Nephron progenitor cell (in vitro differentiated cells): ENCODE measurements at regions not wholly inside any gene's neighbourhood (a gene's known extent, or its start where the extent isn't known, plus 50 kb on each side); places are given as distances from the start of the nearest gene placed in this dataset.

Experiments used
- DNase-seq: peaks from one replicate; pipeline ENCODE4 v3.0.0; 2021
- H3K27ac Mint-ChIP-seq: 2 replicates; pipeline ENCODE4 v1.8.0; 2021; ENCODE audit warnings: mild to moderate bottlenecking, moderate library complexity, mixed read lengths
- H3K27me3 Mint-ChIP-seq: 2 replicates; pipeline ENCODE4 v1.8.0; 2021; ENCODE audit warnings: mild to moderate bottlenecking, low read depth, mixed read lengths; ENCODE audit not compliant: poor library complexity
- H3K36me3 Mint-ChIP-seq: 2 replicates; pipeline ENCODE4 v1.8.0; 2021; ENCODE audit warnings: low read depth, mixed read lengths
- H3K4me1 Mint-ChIP-seq: 2 replicates; pipeline ENCODE4 v1.8.0; 2021; ENCODE audit warnings: mixed read lengths
- H3K4me3 Mint-ChIP-seq: 2 replicates; pipeline ENCODE4 v1.8.0; 2021; ENCODE audit warnings: mild to moderate bottlenecking, moderate library complexity, mixed read lengths
- H3K9me3 Mint-ChIP-seq: 2 replicates; pipeline ENCODE4 v1.8.0; 2021; ENCODE audit warnings: mild to moderate bottlenecking, moderate library complexity, mixed read lengths
- TF ChIP-seq, protein P1 (sequence below): fragments of 200-600 bp; sonication (generic); IDR thresholded peaks from 2 replicates; pipeline ENCODE4 v1.5.0; 2021; ENCODE audit warnings: antibody characterized with exemption

DNA sequence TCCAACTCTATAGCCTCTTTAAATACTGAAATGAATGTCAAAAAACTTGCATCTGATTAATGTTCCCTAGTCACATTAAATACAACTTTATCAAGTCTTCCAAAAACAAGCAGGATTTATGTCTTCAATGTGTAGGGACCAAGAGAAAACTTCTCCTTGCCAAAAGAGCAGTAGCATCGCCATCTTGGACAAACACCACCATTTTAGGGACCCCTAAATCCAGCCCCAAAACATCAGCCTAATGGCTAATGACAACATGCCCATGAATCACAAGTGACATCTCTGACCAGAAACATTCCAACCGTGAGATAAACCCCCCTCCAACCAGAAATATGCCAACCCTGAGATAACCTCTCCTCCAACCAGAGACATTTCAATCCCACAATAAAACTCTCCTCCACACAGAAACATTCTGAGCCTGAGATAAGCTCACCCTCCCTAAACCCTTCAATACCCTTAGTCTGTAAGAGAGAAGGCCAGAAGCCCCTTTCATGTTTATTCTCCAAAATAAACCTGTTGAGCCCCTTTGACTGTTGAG, 697.4 kb downstream of the TRAM1L1 start:
- H3K4me1 Mint-ChIP-seq = peaks cover 6% of the 10 kb centered on the region
- DNase-seq = no peak
- TF ChIP-seq, protein P1, sequence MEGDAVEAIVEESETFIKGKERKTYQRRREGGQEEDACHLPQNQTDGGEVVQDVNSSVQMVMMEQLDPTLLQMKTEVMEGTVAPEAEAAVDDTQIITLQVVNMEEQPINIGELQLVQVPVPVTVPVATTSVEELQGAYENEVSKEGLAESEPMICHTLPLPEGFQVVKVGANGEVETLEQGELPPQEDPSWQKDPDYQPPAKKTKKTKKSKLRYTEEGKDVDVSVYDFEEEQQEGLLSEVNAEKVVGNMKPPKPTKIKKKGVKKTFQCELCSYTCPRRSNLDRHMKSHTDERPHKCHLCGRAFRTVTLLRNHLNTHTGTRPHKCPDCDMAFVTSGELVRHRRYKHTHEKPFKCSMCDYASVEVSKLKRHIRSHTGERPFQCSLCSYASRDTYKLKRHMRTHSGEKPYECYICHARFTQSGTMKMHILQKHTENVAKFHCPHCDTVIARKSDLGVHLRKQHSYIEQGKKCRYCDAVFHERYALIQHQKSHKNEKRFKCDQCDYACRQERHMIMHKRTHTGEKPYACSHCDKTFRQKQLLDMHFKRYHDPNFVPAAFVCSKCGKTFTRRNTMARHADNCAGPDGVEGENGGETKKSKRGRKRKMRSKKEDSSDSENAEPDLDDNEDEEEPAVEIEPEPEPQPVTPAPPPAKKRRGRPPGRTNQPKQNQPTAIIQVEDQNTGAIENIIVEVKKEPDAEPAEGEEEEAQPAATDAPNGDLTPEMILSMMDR = no peak
- no peaks in the 10 kb centered on the region for H3K9me3 Mint-ChIP-seq
- no peak overlapping the region for H3K27ac Mint-ChIP-seq
- no peaks in the 10 kb centered on the region for H3K27me3 Mint-ChIP-seq
- no peak overlapping the region for H3K4me3 Mint-ChIP-seq
- no peaks in the 10 kb centered on the region for H3K36me3 Mint-ChIP-seq

DNA sequence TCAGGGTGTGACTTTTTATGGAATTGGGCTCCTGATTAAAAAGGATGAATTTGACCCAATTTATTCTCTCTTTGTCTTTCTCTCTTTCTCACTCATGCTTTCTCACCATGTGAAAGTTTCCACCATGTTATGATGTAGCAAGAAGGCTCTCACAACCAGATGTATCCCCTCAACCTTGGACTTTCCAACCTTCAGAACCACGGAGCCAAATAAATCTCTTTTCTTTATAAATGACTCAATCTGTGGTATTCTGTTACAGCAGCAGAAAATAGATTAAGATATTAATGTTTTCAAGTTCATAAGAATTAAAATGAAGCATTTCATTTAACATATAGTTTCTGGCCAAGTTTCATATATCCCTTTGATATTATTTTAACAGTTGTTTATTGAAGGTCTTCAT, 698.5 kb downstream of the TRAM1L1 start:
- Mint-ChIP-seq H3K36me3 (no peaks in the 10 kb centered on the region), H3K27ac (no peak overlapping the region), H3K27me3 (no peaks in the 10 kb centered on the region), H3K4me3 (no peak overlapping the region), H3K9me3 (no peaks in the 10 kb centered on the region), H3K4me1 (peaks cover 6% of the 10 kb centered on the region)
- no peak for DNase-seq
- TF ChIP-seq, protein P1 = no peak

DNA sequence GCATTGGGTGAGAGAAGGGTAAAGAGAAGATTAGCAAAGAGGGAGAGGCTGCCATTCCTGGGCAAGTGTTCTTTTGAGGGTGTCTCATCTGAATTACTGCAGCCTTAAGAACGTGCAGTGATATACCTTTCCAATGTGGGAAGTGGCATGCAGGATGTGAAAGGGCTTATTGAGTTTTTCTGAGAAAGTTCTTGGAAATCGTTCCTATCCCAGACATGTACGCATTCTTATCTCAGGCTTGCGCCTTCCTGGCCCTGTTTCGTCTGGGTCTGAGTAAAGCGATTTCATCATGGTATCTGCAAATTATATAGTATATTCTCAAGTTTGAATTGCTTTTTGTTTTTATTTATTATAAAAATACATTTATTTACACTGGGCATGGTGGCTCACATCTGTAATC, 699.8 kb downstream of the TRAM1L1 start:
- H3K36me3 Mint-ChIP-seq = no peaks in the 10 kb centered on the region
- no peak overlapping the region for H3K27ac Mint-ChIP-seq
- H3K4me1 Mint-ChIP-seq = peaks cover 6% of the 10 kb centered on the region
- no peaks in the 10 kb centered on the region for H3K9me3 Mint-ChIP-seq
- no peak overlapping the region for H3K4me3 Mint-ChIP-seq
- no peak for DNase-seq
- no peaks in the 10 kb centered on the region for H3K27me3 Mint-ChIP-seq
- TF ChIP-seq, protein P1 = no peak

DNA sequence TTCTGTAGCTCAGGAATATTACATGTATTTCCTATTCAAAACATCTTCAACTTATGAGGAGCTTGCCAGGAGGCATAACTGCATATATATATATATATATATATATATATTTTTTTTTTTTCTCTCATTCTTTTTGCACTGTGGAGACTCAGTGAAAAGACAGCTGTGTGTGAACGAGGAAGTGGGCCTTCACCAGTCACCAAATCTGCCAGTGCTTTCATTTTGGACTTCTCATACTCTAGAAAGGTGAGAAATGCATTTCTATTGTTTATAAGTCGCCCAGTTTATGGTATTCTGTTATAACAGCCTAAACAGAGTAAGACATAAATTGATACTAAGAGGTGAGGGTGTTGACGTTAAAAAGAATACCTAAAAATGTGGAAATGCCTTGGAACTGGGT, 710.6 kb downstream of the TRAM1L1 start:
- no peaks in the 10 kb centered on the region for H3K27me3 Mint-ChIP-seq
- no peak for DNase-seq
- no peaks in the 10 kb centered on the region for H3K9me3 Mint-ChIP-seq
- H3K4me1 Mint-ChIP-seq = no peaks in the 10 kb centered on the region
- H3K36me3 Mint-ChIP-seq = no peaks in the 10 kb centered on the region
- no peak overlapping the region for H3K4me3 Mint-ChIP-seq
- H3K27ac Mint-ChIP-seq = no peak overlapping the region
- TF ChIP-seq, protein P1 = no peak

DNA sequence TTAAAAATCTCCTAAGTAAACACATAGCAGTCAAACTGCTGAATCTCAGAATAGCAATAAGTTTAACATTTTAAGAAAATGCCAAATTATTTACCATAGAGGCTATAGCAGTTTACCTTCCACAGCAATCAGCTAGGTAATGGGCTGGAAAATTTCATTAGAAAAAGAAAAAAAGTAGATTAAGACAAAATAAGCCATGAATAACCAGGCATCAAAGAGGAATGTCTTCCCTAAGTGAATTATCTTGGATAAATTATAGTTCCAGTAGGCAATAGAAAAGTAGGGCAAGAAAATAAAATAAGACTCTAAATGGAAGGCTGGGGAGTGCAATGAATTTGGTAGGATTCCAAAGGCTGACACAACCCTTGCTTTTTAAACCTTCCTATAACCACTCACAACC, 722.8 kb downstream of the TRAM1L1 start:
- Mint-ChIP-seq H3K36me3 (no peaks in the 10 kb centered on the region), H3K4me3 (no peak overlapping the region), H3K27me3 (no peaks in the 10 kb centered on the region)

DNA sequence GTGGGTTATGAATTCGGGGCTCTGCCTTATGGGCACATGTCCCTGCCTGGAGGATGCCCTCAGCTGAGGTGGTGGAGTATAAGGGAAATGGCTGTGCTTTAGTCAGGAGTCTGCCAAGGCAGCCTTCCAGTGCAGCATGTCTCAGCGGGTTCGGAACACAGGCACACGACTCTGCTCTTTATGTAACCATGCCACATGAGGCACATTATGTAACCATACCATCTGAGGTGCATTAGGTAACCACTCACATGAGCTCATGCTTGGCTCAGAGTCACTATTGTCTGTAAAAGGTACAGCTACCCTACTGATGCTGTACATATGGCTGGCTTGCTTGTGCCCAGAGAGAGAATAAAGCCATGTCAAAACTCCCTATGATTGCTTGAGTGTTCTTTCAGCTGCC, 723.6 kb downstream of the TRAM1L1 start:
- H3K36me3 Mint-ChIP-seq = no peaks in the 10 kb centered on the region
- no peaks in the 10 kb centered on the region for H3K9me3 Mint-ChIP-seq
- no peak overlapping the region for H3K27ac Mint-ChIP-seq
- H3K27me3 Mint-ChIP-seq = no peaks in the 10 kb centered on the region
- no peak overlapping the region for H3K4me3 Mint-ChIP-seq
- no peak for DNase-seq
- H3K4me1 Mint-ChIP-seq = no peaks in the 10 kb centered on the region
- TF ChIP-seq, protein P1 = no peak

More for the DNA sequence above, 722.8 kb downstream of the TRAM1L1 start:
- TF ChIP-seq, protein P1 = no peak
- DNase-seq = no peak
- no peaks in the 10 kb centered on the region for H3K4me1 Mint-ChIP-seq
- no peaks in the 10 kb centered on the region for H3K9me3 Mint-ChIP-seq
- no peak overlapping the region for H3K27ac Mint-ChIP-seq
